Liver (tissue), 8 donors: ENCODE measurements at regions not wholly inside any gene's neighbourhood (a gene's known extent, or its start where the extent isn't known, plus 50 kb on each side); places are given as distances from the start of the nearest gene placed in this dataset.

Source experiments
- DNase-seq: peaks from one replicate; pipeline ENCODE4 v3.0.0-alpha.2; 2017; ENCODE audit warnings: low spot score
- H3K27ac ChIP-seq, 2 donors: one replicate each; pipeline ENCODE4 v1.7.0; 2013; ENCODE audit warnings: inconsistent platforms in 2 of 2, low read length in 2 of 2, control low read depth in 1 of 2, low read depth in 1 of 2, mild to moderate bottlenecking in 1 of 2
- H3K27me3 ChIP-seq, 4 donors: one replicate each; pipeline versions ENCODE4 v1.6.1 to v1.7.0; 2013; ENCODE audit warnings: low read length in 3 of 4, inconsistent platforms in 1 of 4, mild to moderate bottlenecking in 1 of 4, moderate library complexity in 1 of 4; ENCODE audit not compliant: control insufficient read depth in 4 of 4, insufficient read depth in 4 of 4
- H3K36me3 ChIP-seq, 4 donors: one replicate each; pipeline versions ENCODE4 v1.6.1 to v1.7.0; 2013; ENCODE audit warnings: low read length in 3 of 4, mild to moderate bottlenecking in 3 of 4, low read depth in 1 of 4, moderate library complexity in 1 of 4; ENCODE audit not compliant: control insufficient read depth in 4 of 4, insufficient read depth in 3 of 4
- H3K4me1 ChIP-seq, 4 donors: one replicate each; pipeline versions ENCODE4 v1.6.1 to v1.7.0; 2013; ENCODE audit warnings: low read length in 3 of 4, mild to moderate bottlenecking in 3 of 4, moderate library complexity in 1 of 4; ENCODE audit not compliant: control insufficient read depth in 4 of 4, insufficient read depth in 4 of 4
- H3K4me3 ChIP-seq, 3 donors: one replicate each; pipeline versions ENCODE4 v1.6.1 to v1.7.0; 2013; ENCODE audit warnings: low read length in 3 of 3, control low read depth in 1 of 3, low read depth in 1 of 3, mild to moderate bottlenecking in 1 of 3
- H3K9ac ChIP-seq, 2 donors: one replicate each; pipeline ENCODE4 v1.7.0; 2013; ENCODE audit warnings: low read length in 2 of 2, mild to moderate bottlenecking in 2 of 2, moderate library complexity in 2 of 2, control low read depth in 1 of 2, low read depth in 1 of 2
- H3K9me3 ChIP-seq, 4 donors: one replicate each; pipeline versions ENCODE4 v1.6.1 to v1.7.0; 2013; ENCODE audit warnings: low read length in 3 of 4; ENCODE audit not compliant: control insufficient read depth in 4 of 4
- CTCF ChIP-seq: fragments of 150-350 bp; IDR thresholded peaks from 2 replicates; pipeline ENCODE4 v1.5.1; 2017; ENCODE audit warnings: improper control_type of control experiment, low read depth, low read length; ENCODE audit not compliant: missing input control
- EGR1 ChIP-seq, 2 donors: IDR thresholded peaks; 2 replicates each; pipeline ENCODE4 v1.6.1; 2016 to 2018; ENCODE audit warnings: antibody characterized with exemption in 2 of 2, low read depth in 2 of 2
- FOXA1 ChIP-seq: IDR thresholded peaks from 2 replicates; pipeline ENCODE4 v1.6.1; 2016; ENCODE audit warnings: antibody characterized with exemption
- FOXA2 ChIP-seq: IDR thresholded peaks from 2 replicates; pipeline ENCODE4 v1.6.1; 2016; ENCODE audit warnings: antibody characterized with exemption
- GABPA ChIP-seq, 2 donors: IDR thresholded peaks in 1 of 2; conservative IDR thresholded peaks in 1 of 2; 2 replicates each; pipeline ENCODE4 v1.6.1; 2016; ENCODE audit warnings: antibody characterized with exemption in 2 of 2, mild to moderate bottlenecking in 1 of 2, moderate library complexity in 1 of 2
- HNF4A ChIP-seq, 2 donors: conservative IDR thresholded peaks; 2 replicates each; pipeline ENCODE4 v1.6.1; 2016; ENCODE audit warnings: antibody characterized with exemption in 2 of 2, mild to moderate bottlenecking in 2 of 2
- HNF4G ChIP-seq: IDR thresholded peaks from 2 replicates; pipeline ENCODE4 v1.6.1; 2016; ENCODE audit warnings: antibody characterized with exemption
- JUND ChIP-seq, 2 donors: IDR thresholded peaks; 2 replicates each; pipeline ENCODE4 v1.6.1; 2016; ENCODE audit warnings: antibody characterized with exemption in 2 of 2
- NR2F2 ChIP-seq: IDR thresholded peaks from 2 replicates; pipeline ENCODE4 v1.6.1; 2016; ENCODE audit warnings: antibody characterized with exemption
- RAD21 ChIP-seq, 2 donors: IDR thresholded peaks; 2 replicates each; pipeline ENCODE4 v1.6.1; 2016; ENCODE audit warnings: antibody characterized with exemption in 2 of 2, mild to moderate bottlenecking in 2 of 2
- REST ChIP-seq: IDR thresholded peaks from 2 replicates; pipeline ENCODE4 v1.6.1; 2016; ENCODE audit warnings: antibody characterized with exemption, mild to moderate bottlenecking
- RXRA ChIP-seq, 2 donors: IDR thresholded peaks; 2 replicates each; pipeline ENCODE4 v1.6.1; 2017 to 2018; ENCODE audit warnings: antibody characterized with exemption in 2 of 2, mild to moderate bottlenecking in 1 of 2
- SP1 ChIP-seq: IDR thresholded peaks from 2 replicates; pipeline ENCODE4 v1.6.1; 2018; ENCODE audit warnings: antibody characterized with exemption, mild to moderate bottlenecking
- TAF1 ChIP-seq: conservative IDR thresholded peaks from 2 replicates; pipeline ENCODE4 v1.6.1; 2016; ENCODE audit warnings: antibody characterized with exemption, mild to moderate bottlenecking
- YY1 ChIP-seq: IDR thresholded peaks from 2 replicates; pipeline ENCODE4 v1.6.1; 2016; ENCODE audit warnings: antibody characterized with exemption, mild to moderate bottlenecking
- ZBTB33 ChIP-seq: IDR thresholded peaks from 2 replicates; pipeline ENCODE4 v1.6.1; 2016; ENCODE audit warnings: antibody characterized with exemption
- WGBS: extraction: QIAGEN DNeasy Blood & Tissue Kit; methylation state at CpG from one replicate; pipeline ENCODE4 v1.1.7; 2013; 5-methylcytosine and 5-hydroxymethylcytosine counted together
- TF ChIP-seq, protein P1 (sequence below): IDR thresholded peaks from 2 replicates; pipeline ENCODE4 v1.6.1; 2016; ENCODE audit warnings: antibody characterized with exemption
- TF ChIP-seq, protein P2 (sequence below): IDR thresholded peaks from 2 replicates; pipeline ENCODE4 v1.6.1; 2016; ENCODE audit warnings: antibody characterized with exemption
- donor health status: healthy.
- donor health status: healthy.
- donor health status: healthy.
- donor health status: healthy.
- donor health status: healthy.

DNA sequence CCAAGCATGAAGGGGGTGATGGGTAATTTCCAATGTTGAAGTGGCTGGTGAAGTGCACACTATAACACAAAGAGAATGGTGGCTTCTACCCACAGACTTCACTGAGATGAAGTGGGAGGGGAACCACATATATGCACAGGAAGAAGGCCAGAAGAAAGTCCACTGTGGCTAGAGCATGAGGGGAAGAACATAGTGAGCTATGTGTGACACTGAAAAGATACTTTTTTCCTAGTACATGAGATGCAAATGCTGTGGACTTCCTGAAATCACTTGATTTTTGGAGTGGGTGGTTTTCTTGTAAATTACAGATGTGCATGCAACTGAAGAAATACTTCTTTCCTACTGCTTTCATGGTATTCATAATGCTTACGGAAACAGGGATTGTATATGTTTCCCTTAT is 115.6 kb upstream of the PHYHIPL start:
- DNase-seq, result no peak
- TF ChIP-seq ZBTB33, result no peak
- TF ChIP-seq TAF1, result no peak
- no peak for TF ChIP-seq GABPA (IDR thresholded peaks at IDR 0.05 in 1 of 2, conservative IDR thresholded peaks at IDR 0.05 in 1 of 2)
- no peak for TF ChIP-seq RAD21 (IDR thresholded peaks at IDR 0.05)
- TF ChIP-seq FOXA1, result no peak
- no peak for TF ChIP-seq SP1
- TF ChIP-seq YY1, result no peak
- TF ChIP-seq, protein P1, sequence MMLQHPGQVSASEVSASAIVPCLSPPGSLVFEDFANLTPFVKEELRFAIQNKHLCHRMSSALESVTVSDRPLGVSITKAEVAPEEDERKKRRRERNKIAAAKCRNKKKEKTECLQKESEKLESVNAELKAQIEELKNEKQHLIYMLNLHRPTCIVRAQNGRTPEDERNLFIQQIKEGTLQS, result no peak
- TF ChIP-seq EGR1 (IDR thresholded peaks at IDR 0.05; ENCODE audit: low read depth in 2 of 2), result no peak
- no peak for TF ChIP-seq CTCF
- TF ChIP-seq JUND (IDR thresholded peaks at IDR 0.05), result no peak
- TF ChIP-seq REST, result no peak
- TF ChIP-seq HNF4G, result no peak
- no peak for TF ChIP-seq RXRA (IDR thresholded peaks at IDR 0.05)
- no peak for TF ChIP-seq HNF4A (conservative IDR thresholded peaks at IDR 0.05)
- no peak for TF ChIP-seq FOXA2
- TF ChIP-seq, protein P2, sequence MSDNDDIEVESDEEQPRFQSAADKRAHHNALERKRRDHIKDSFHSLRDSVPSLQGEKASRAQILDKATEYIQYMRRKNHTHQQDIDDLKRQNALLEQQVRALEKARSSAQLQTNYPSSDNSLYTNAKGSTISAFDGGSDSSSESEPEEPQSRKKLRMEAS, result no peak
- no peak for TF ChIP-seq NR2F2
- peaks cover 0 to 26% (median 7%) of the 10 kb centered on the region in 4 donors for H3K4me1 ChIP-seq
- H3K27ac ChIP-seq, result no peak overlapping the region
- no peak overlapping the region for H3K9ac ChIP-seq
- H3K4me3 ChIP-seq, result no peak overlapping the region
- H3K9me3 ChIP-seq, result no peaks in the 10 kb centered on the region
- H3K36me3 ChIP-seq, result no peaks in the 10 kb centered on the region
- 92% methylated on average over 1 of the region's 1 CpG for WGBS
- H3K27me3 ChIP-seq, result no peaks in the 10 kb centered on the region

- Histone ChIP-seq H3K27ac (peak overlapping the region; percentile 43 to 66), H3K36me3 (no peaks in the 10 kb centered on the region), H3K9ac (no peak overlapping the region), H3K4me1 (peaks cover 0 to 21% (median 3%) of the 10 kb centered on the region in 4 donors), H3K27me3 (no peaks in the 10 kb centered on the region), H3K4me3 (no peak overlapping the region), H3K9me3 (no peaks in the 10 kb centered on the region)
- 91% methylated on average over 1 of the region's 1 CpG for WGBS
- no peak for DNase-seq
- TF ChIP-seq GABPA (IDR thresholded peaks at IDR 0.05 in 1 of 2, conservative IDR thresholded peaks at IDR 0.05 in 1 of 2) (no peak), HNF4A (conservative IDR thresholded peaks at IDR 0.05) (no peak), NR2F2 (no peak), ZBTB33 (no peak), EGR1 (IDR thresholded peaks at IDR 0.05; ENCODE audit: low read depth in 2 of 2) (no peak)
Measured at GRCh38 chr10:59063491-59063890, 113.0 kb upstream of the PHYHIPL start.
